ENCODE measurements at regions not wholly inside any gene's neighbourhood (a gene's known extent, or its start where the extent isn't known, plus 50 kb on each side); places are given as distances from the start of the nearest gene placed in this dataset.

DNA sequence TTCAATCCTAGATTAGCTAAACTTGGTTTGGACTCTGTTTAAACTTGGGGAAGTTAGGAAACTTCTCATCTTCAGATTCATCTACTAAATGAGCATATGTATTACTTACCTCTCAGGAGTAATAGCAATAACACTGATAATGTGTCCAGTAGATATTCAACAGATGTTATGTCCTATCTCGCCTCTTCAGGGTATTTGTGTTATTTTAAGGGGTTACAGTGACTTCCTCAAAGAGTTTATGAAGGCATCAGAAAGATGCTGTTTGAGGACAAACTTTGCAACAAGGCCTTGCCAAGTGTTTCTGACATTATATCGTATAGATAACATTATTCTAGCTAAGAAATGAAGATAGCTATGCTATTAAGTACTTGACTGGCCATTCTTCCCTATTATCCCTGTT is 522.3 kb downstream of the IGSF11 start:
- TF ChIP-seq EZH2 (IDR thresholded peaks at IDR 0.05; ENCODE audit: insufficient read depth, poor library complexity, severe bottlenecking): no peak
- TF ChIP-seq EZH2phosphoT487 (IDR thresholded peaks at IDR 0.05; ENCODE audit: insufficient read depth, low read depth): no peak

Data from GM23248 (cell line).